HCEC 1CT (cell line): ENCODE measurements at regions not wholly inside any gene's neighbourhood (a gene's known extent, or its start where the extent isn't known, plus 50 kb on each side); places are given as distances from the start of the nearest gene placed in this dataset.

Experiments used
- DNase-seq: peaks from one replicate; pipeline ENCODE4 v3.0.0-alpha.2; 2017

DNA sequence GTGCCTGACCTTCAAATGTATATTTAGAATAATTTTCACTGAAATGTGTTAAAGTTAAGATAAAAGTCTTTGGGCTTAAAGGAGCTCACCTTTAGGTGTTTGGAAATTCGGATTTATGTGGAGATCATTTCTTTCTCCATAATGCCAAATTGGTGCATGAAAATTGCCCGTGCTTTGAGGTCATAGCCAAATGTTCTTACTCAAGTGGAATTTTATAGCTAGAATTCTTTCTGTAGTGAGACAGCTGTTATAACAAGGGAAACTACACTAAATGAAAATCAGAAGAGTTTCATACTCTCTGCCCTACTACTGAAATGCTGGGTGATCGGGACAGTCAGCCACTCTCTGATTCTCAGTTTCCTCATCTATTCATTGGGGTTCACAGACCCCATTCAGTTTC lies 89.5 kb upstream of the DBX1 start:
- DNase-seq: no peak

DNA sequence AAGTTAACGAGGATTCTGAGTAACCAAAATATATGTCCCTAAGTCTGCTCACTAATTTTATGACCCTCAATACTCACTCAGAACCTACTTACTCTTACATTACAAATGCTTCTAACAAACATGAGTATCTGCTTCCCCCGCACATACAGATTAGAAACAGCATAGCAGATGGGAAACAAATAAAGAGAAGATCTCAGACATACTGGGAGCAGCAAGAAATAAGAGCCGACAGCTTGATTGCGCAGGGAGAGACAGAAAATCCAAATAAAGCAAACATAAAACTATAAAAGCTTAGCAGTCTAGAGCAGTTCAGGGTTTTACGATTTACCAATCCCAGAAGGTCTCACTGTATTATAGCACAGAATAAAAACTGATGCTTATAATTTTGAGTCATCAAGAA lies 89.1 kb upstream of the DBX1 start:
- DNase-seq: no peak

DNA sequence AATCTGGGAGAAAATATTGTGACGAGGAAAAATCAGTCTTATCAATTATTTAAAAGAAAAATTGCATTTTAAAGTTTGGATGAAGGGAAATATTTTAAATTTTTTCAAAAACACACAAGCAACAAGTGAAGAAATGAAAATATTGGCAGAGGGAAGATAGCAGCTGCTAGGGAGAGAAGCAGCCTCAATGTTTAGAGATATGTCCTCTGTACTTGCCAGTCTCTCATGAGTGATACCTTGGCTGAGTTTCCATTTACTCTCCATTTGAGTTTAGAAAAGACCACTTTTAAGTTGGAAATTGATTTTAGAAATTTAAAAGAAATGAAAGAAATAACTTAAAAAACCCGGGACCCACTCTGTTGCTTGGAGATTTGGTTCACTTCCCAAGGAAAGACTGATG lies 88.6 kb upstream of the DBX1 start:
- no peak for DNase-seq

DNA sequence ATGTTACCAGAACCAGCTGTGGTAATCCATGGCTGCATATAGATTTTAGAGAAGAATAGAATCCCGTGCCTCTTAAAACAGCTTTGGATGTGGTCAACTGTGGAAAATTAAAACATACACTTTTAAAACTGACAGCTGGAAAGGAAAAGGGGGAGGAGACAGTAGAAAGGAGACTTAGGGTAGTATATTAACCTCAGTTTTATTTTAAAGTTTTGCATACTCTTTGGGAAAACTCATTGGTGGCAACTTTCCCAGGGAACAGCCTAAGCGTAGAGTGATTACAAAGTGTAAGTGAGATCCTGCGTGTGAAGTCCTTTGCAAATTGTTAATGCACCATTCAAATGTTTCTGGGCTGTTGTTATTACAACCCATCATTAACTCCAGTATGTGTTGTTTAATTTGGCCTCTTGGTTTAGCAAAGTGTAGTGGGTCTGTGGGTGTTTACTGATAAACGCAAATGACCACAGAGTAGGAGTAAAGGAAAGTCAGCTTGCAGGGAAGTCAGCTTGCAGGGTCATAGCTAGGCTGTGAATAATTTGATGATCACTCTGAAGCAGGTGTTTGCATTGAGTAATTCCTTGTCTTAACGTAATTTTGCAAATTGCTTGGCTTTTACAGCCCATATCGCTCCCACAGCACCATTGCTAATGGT lies 88.0 kb upstream of the DBX1 start:
- no peak for DNase-seq

DNA sequence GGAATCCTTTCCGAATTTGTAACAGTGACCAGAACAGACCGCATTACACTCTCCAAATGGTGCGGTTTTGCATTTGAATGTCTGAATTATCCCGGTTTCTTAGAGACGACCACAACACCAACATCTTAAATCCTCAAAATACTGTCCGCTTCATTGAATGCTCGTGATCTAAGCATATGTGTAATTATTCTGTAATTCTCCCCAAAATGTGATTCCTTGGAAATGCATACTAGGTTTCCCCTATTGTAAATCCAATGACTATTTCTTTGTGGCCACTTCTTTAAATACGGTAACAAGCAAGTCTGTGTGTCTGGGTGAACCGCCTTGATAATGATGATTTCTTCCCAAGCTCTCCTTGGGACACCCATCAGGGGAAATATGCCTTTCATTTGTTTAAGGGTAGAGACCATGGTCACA lies 87.3 kb upstream of the DBX1 start:
- no peak for DNase-seq

DNA sequence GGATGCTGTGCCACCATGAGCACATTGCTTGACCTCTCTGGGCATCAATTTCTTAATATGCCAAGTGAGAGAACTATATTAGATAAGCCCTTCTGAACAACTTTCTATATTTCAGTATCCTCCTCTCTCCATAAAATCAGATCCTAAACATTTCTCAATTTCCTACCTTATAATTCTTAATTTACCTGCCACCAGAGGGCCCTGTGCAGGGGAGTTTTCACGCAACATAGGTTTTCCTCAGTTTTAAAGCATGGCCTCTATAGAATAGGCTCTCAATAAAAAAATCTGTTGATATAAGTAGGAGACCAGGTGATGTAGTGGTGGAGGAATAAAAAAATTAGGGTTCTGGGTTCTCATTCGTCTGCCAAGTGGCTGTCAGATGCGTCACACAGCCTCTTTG lies 83.7 kb upstream of the DBX1 start:
- no peak for DNase-seq

DNA sequence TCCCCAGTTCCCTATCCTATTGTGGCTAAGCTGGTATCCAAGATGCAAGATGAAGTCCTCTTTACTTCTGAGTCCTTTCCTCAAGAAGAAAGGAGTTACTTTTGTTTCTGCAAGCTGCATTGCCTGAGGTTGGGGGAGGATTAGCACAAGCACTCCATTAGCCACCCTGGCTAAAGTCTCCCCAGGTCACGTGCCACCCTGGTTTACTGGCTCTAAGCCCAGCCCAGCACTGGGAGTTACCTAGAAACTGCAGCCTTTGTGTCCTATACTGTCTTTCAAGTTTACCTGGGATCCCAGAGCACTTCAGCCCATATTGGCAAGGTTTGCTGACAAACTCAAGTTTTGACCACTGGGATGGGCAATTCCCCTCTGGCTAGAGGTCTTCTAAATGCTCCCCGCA lies 78.4 kb upstream of the DBX1 start:
- no peak for DNase-seq

DNA sequence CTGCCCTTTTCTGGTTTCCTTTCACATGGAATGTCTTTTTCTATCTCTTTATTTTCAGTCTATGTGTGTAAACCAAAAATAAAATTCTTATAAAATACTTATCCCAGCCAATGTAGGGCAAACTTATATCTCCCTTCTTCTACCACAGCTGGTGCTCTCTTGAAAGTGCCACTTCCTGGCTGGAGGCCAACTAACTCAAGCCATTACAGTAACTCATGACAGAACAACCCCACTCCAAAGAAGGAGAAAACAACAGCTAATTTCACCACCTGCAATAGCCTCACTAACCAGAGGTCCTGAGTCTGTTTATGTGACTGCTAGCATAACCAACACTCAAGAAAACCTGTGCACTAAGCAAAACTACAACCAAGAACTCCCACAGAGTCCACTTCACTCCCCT lies 74.9 kb upstream of the DBX1 start:
- no peak for DNase-seq

DNA sequence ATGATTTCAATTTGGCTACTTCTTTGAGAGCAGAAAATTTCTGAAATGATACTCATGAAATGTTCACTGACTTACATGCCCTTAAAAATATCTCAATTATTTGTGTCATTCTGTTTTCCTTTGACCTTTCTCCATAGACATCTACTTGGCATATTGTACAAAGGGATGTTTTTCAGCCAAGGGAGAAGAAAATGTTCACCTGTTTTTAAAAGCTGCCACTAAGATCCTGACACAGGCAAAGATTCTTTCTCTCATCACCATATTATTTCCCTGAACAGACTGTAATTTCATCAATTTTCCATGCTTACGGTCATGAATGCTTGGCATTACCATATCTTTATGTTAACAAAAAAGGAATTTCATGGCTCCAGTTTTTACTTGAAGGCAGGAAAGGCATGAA lies 67.4 kb upstream of the DBX1 start:
- no peak for DNase-seq

DNA sequence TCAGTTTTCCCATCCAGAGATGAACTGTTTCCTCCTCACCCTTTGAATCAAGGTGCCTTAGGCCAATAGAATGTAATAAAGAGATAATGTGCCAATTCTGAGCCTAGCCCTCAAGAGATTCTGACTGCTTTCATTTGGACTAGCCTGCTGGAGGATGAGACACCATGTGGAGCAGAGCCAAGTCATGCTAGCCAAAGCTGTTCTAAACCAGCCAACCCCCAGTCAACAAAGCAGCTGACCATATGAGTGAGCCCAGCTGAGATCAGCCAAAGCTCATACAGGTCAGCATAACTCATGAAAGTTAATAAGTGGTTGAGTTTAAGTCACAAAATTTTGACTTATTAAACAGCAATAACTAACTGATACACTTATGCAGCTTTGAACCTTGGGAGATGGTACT lies 66.7 kb upstream of the DBX1 start:
- no peak for DNase-seq

DNA sequence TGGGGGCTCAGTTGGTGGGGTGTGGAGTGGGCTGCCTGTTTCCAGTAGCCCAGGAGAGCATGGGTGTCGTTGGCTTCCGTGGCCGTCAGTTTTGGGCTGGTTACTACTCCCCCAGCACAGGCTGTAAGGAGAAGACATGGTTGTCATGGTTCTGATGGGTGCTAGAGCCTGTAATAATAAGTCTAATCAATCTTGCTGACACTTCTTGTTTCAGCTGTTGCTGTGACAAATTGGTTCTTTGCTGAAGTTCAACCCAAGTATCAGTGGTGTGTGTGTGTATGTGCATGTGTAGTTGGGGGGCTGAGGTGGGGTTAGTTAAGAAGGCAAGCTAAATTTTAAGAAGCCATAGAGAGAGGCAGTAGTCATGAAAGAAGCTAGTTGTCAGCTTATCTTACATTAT lies 61.3 kb upstream of the DBX1 start:
- DNase-seq: no peak

DNA sequence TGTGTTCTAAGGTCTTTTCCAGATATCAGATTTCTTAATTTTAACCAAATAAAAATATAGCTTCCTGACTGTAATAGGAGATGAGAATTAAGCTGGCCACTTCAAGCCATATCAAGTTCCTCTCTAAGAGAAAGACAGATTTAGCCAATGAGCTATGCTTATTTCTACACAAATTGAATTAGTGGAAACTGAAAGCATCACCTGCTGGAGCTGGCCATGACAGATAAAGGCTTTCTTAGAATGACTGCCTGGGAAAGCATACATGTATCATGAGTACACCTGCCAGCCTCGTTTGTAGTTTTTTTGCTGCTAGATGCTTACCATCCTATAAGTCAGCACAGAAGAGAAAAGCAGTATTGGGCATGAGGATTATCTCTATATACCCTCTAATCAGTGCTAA lies 53.5 kb upstream of the DBX1 start:
- DNase-seq: no peak

DNA sequence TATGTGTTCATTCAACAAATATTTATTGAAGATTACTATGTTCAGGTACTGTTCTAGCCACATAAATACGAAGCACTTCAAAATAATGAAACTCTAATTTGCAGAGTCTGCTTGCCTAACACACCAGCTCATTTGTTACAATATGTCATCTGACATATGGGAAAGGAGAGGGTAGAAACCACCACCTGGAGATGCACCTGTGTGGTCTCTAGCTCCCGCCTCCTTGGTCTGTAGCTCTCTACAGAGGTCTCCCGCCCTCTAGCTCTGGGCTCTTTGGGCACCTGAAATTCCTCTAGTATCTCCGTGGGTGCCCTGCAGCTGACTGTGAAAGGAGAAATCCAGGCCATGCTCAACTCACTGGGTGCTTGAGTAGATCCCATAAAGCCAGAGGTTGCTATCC lies 51.4 kb upstream of the DBX1 start:
- no peak for DNase-seq
